IMR-90 (cell line): ENCODE measurements at regions not wholly inside any gene's neighbourhood (a gene's known extent, or its start where the extent isn't known, plus 50 kb on each side); places are given as distances from the start of the nearest gene placed in this dataset.

Source experiments
- ATAC-seq: fragments of 200-7000 bp; cut with Tn5 transposase; 2 replicates; pipeline ENCODE4 v1.9.1; 2020; ENCODE audit warnings: low read depth, mild to moderate bottlenecking, moderate library complexity
- BruUV-seq: library from RNA; stranded (reverse); fragments of 400-500 nt; replicated peaks from 2 replicates; lab custom pipeline; 2021; lab: Mats Ljungman, UMichigan
- CTCF ChIA-PET: fragments of 300-600 bp; formaldehyde crosslinking; extraction: SDS; loops from one replicate; lab custom pipeline; 2021; ENCODE audit warnings: antibody characterized with exemption; lab: Yijun Ruan, JAX
- POLR2A ChIA-PET: fragments of 300-600 bp; sonication (Branson Sonifier 250); formaldehyde crosslinking; loops from one replicate; lab custom pipeline; 2022; ENCODE audit warnings: antibody characterized with exemption; ENCODE audit not compliant: unreplicated experiment; lab: Charles Lee
- DNase-seq: peaks from one replicate; pipeline ENCODE4 v3.0.0; 2013
- H2AFZ ChIP-seq: replicated peaks from 2 replicates; pipeline ENCODE3; 2013; ENCODE audit warnings: low read length, mild to moderate bottlenecking; ENCODE audit not compliant: poor library complexity
- H2AK5ac ChIP-seq: 2 replicates; pipeline ENCODE4 v1.6.1; 2013; ENCODE audit warnings: low read depth, low read length, inconsistent platforms
- H2AK9ac ChIP-seq: replicated peaks from 2 replicates; pipeline ENCODE3; 2013; ENCODE audit warnings: mild to moderate bottlenecking, low read depth, low read length, moderate library complexity; ENCODE audit not compliant: poor library complexity
- H2BK120ac ChIP-seq: 2 replicates; pipeline ENCODE4 v1.6.1; 2013; ENCODE audit warnings: low read depth, low read length, inconsistent platforms
- H2BK15ac ChIP-seq: 3 replicates; pipeline ENCODE4 v1.6.1; 2013; ENCODE audit warnings: low read depth, low read length, inconsistent platforms
- H2BK20ac ChIP-seq: 2 replicates; pipeline ENCODE4 v1.6.1; 2013; ENCODE audit warnings: low read depth, mild to moderate bottlenecking, inconsistent platforms, low read length, moderate library complexity
- H2BK5ac ChIP-seq: 2 replicates; pipeline ENCODE4 v1.6.1; 2013; ENCODE audit warnings: mild to moderate bottlenecking, low read depth, low read length, inconsistent platforms; ENCODE audit not compliant: poor library complexity, severe bottlenecking
- H3K14ac ChIP-seq: replicated peaks from 2 replicates; pipeline ENCODE4 v1.6.1; 2013; ENCODE audit warnings: low read depth, low read length, inconsistent platforms
- H3K18ac ChIP-seq: 2 replicates; pipeline ENCODE4 v1.6.1; 2013; ENCODE audit warnings: low read depth, low read length, control low read depth
- H3K23ac ChIP-seq: 2 replicates; pipeline ENCODE4 v1.6.1; 2013; ENCODE audit warnings: low read depth, low read length, inconsistent platforms
- H3K27ac ChIP-seq: 2 replicates; pipeline ENCODE4 v1.5.1; 2013; ENCODE audit warnings: mild to moderate bottlenecking, control low read depth, low read length; ENCODE audit not compliant: insufficient read depth
- H3K27me3 ChIP-seq: 2 replicates; pipeline ENCODE4 v1.6.1; 2013; ENCODE audit warnings: low read length; ENCODE audit not compliant: control insufficient read depth, insufficient read depth
- H3K36me3 ChIP-seq: 2 replicates; pipeline ENCODE4 v1.6.1; 2013; ENCODE audit warnings: low read length, mixed read lengths; ENCODE audit not compliant: control insufficient read depth, insufficient read depth
- H3K4ac ChIP-seq: 2 replicates; pipeline ENCODE4 v1.6.1; 2013; ENCODE audit warnings: low read depth, low read length, inconsistent platforms
- H3K4me1 ChIP-seq: 2 replicates; pipeline ENCODE4 v1.6.1; 2013; ENCODE audit warnings: low read length, mixed read lengths; ENCODE audit not compliant: control insufficient read depth, insufficient read depth
- H3K4me2 ChIP-seq: 2 replicates; pipeline ENCODE4 v1.6.1; 2013; ENCODE audit warnings: low read depth, mild to moderate bottlenecking, control low read depth, low read length, moderate library complexity
- H3K4me3 ChIP-seq: 2 replicates; pipeline ENCODE4 v1.5.1; 2013; ENCODE audit warnings: low read depth, mild to moderate bottlenecking, control low read depth, low read length, moderate library complexity; ENCODE audit not compliant: insufficient read depth
- H3K56ac ChIP-seq: 2 replicates; pipeline ENCODE4 v1.6.1; 2013; ENCODE audit warnings: low read length, inconsistent platforms; ENCODE audit not compliant: insufficient read depth; ENCODE audit errors: extremely low read depth
- H3K79me1 ChIP-seq, 2 experiments: 2 replicates each; pipeline ENCODE4 v1.6.1; 2013; ENCODE audit warnings: low read length in 2 of 2, inconsistent platforms in 1 of 2, low read depth in 1 of 2
- H3K9ac ChIP-seq: 2 replicates; pipeline ENCODE4 v1.6.1; 2013; ENCODE audit warnings: low read depth, low read length, control low read depth
- H3K9me1 ChIP-seq: 2 replicates; pipeline ENCODE4 v1.6.1; 2013; ENCODE audit warnings: low read length, inconsistent platforms; ENCODE audit not compliant: insufficient read depth
- H3K9me3 ChIP-seq: 2 replicates; pipeline ENCODE4 v1.6.1; 2013; ENCODE audit warnings: low read length; ENCODE audit not compliant: control insufficient read depth, insufficient read depth
- H4K20me1 ChIP-seq: 2 replicates; pipeline ENCODE4 v1.6.1; 2013; ENCODE audit warnings: low read length, inconsistent platforms; ENCODE audit not compliant: insufficient read depth
- H4K5ac ChIP-seq: 2 replicates; pipeline ENCODE4 v1.6.1; 2013; ENCODE audit warnings: mild to moderate bottlenecking, low read depth, low read length, control low read depth
- H4K8ac ChIP-seq, 2 experiments: 2 replicates each; pipeline ENCODE4 v1.6.1; 2013; ENCODE audit warnings: low read depth in 2 of 2, low read length in 2 of 2, control low read depth in 1 of 2, inconsistent platforms in 1 of 2
- H4K91ac ChIP-seq: 2 replicates; pipeline ENCODE4 v1.6.1; 2013; ENCODE audit warnings: low read depth, low read length, inconsistent platforms; ENCODE audit not compliant: insufficient read depth
- CEBPB ChIP-seq: IDR thresholded peaks from 2 replicates; pipeline ENCODE4 v1.6.1; 2012; ENCODE audit warnings: low read depth, low read length, improper control_type of control experiment
- CHD1 ChIP-seq: IDR thresholded peaks from 2 replicates; pipeline ENCODE4 v1.6.1; 2012; ENCODE audit warnings: low read depth, low read length, improper control_type of control experiment
- MAFK ChIP-seq: IDR thresholded peaks from 2 replicates; pipeline ENCODE4 v1.6.1; 2012; ENCODE audit warnings: low read depth, low read length, improper control_type of control experiment
- MXI1 ChIP-seq: IDR thresholded peaks from 2 replicates; pipeline ENCODE4 v1.6.1; 2012; ENCODE audit warnings: low read depth, mild to moderate bottlenecking, low read length, moderate library complexity, borderline replicate concordance
- RCOR1 ChIP-seq: IDR thresholded peaks from 2 replicates; pipeline ENCODE4 v1.6.1; 2012; ENCODE audit warnings: mild to moderate bottlenecking, low read length, improper control_type of control experiment; ENCODE audit not compliant: insufficient replicate concordance
- USF2 ChIP-seq: fragments of 150-350 bp; IDR thresholded peaks from 2 replicates; pipeline ENCODE4 v1.6.1; 2017; ENCODE audit warnings: mild to moderate bottlenecking, antibody characterized with exemption, low read length, low read depth
- WGBS, 2 experiments: methylation state at CpG; one replicate each; pipeline versions ENCODE4 v1.1.5 to v1.1.7; 2013; ENCODE audit warnings: missing lambda C conversion rate in 2 of 2; ENCODE audit not compliant: insufficient read length in 1 of 2; ENCODE audit errors: extremely low coverage in 2 of 2; 5-methylcytosine and 5-hydroxymethylcytosine counted together
- dilution Hi-C: fragments of 300-500 bp; cut with HindIII; formaldehyde crosslinking; loops from one replicate; pipeline ENCODE4 v1.14.3; 2018; ENCODE audit warnings: low sequenced_read_pairs; ENCODE audit not compliant: unreplicated experiment
- in situ Hi-C: fragments of 300-500 bp; cut with MboI; formaldehyde crosslinking; loops from 3 replicates; pipeline ENCODE4 v1.14.3; 2019; ENCODE audit warnings: low sequenced_read_pairs, inconsistent platforms, mixed read lengths
- intact Hi-C: fragments of 100-400 bp; cut with micrococcal nuclease; formaldehyde crosslinking; loops from 2 replicates; pipeline ENCODE4 v1.10.0; 2022

GRCh38 chr3:1979961-1980615, 118.6 kb upstream of the CNTN4 start:
- H2BK15ac ChIP-seq: no peak overlapping the region
- DNase-seq (no peak), ATAC-seq (no peak)
- no peaks in the 10 kb centered on the region for H3K79me1 ChIP-seq
- dilution Hi-C loops (no loop called here), intact Hi-C loops (loop anchor here (10.0 kb wide), 1 partner anchor 1195 kb away; the partner anchor contains the start of gene CRBN), in situ Hi-C loops (no loop called here)
- H3K4me2 ChIP-seq: no peak overlapping the region
- BruUV-seq: no TSS peak
- H4K5ac ChIP-seq: no peak overlapping the region
- no peak overlapping the region for H3K23ac ChIP-seq
- H4K20me1 ChIP-seq: no peaks in the 10 kb centered on the region
- H3K14ac ChIP-seq: no peak overlapping the region
- H3K9ac ChIP-seq: no peak overlapping the region
- H4K91ac ChIP-seq: no peak overlapping the region
- no peak overlapping the region for H2AFZ ChIP-seq
- CTCF ChIA-PET: no interaction called here
- H3K18ac ChIP-seq: no peak overlapping the region
- H3K27me3 ChIP-seq: no peaks in the 10 kb centered on the region
- H3K4me1 ChIP-seq: no peaks in the 10 kb centered on the region
- H3K27ac ChIP-seq: no peak overlapping the region
- no peak overlapping the region for H3K4me3 ChIP-seq
- no peak overlapping the region for H2AK5ac ChIP-seq
- H3K9me3 ChIP-seq: 0 out of 2 replicates have a peak, but pooled peaks cover 3% of the 10 kb centered on the region
- no peaks in the 10 kb centered on the region for H3K36me3 ChIP-seq
- H2BK120ac ChIP-seq: no peak overlapping the region
- no peak overlapping the region for H2AK9ac ChIP-seq
- H3K4ac ChIP-seq: no peak overlapping the region
- TF ChIP-seq MAFK (no peak), CHD1 (no peak), CEBPB (no peak), RCOR1 (no peak), MXI1 (no peak), USF2 (no peak)
- no peak overlapping the region for H2BK20ac ChIP-seq
- no peak overlapping the region for H4K8ac ChIP-seq
- no peaks in the 10 kb centered on the region for H3K9me1 ChIP-seq
- WGBS, 2 experiments: 40% methylated on average over 1 of the region's 5 CpGs; no CpG with 5 or more reads in 1 of the 2 experiments
- POLR2A ChIA-PET: no interaction called here
- no peak overlapping the region for H3K56ac ChIP-seq
- H2BK5ac ChIP-seq: no peak overlapping the region
